ENCODE measurements at regions not wholly inside any gene's neighbourhood (a gene's known extent, or its start where the extent isn't known, plus 50 kb on each side); places are given as distances from the start of the nearest gene placed in this dataset.

GRCh38 chr11:123292647-123293046 is 97.6 kb upstream of the CLMP start:
- no peak for DNase-seq (ENCODE audit: insufficient read length, low spot score)
- TF ChIP-seq CTCF (IDR thresholded peaks at IDR 0.05; ENCODE audit: insufficient read depth, missing control alignments): no peak
- FAIRE-seq: no peak

GRCh38 chr11:123291201-123291869 is 96.3 kb upstream of the CLMP start:
- no peak for FAIRE-seq

DNA sequence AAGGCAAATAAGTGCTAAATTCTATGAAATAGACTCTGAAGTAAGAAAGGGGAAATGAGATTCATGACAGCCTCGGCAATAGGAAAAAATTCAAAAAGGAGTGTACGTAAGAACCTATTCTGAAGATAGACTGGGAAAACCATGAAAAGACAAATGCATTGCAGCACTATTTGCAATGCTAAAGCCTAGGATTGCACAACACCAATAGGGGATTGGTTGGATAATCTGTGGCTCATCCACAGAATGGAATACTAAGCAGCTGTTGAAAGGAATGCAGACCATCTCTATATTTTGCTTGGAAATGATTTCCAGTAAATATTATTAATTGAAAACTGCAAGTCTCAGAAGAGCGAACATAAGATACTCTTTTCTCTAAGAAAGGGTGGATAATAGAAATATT is 91.7 kb upstream of the CLMP start:
- no peak for FAIRE-seq
- DNase-seq (ENCODE audit: insufficient read length, low spot score): no peak
- TF ChIP-seq CTCF (IDR thresholded peaks at IDR 0.05; ENCODE audit: insufficient read depth, missing control alignments): no peak

More at GRCh38 chr11:123291201-123291869, 96.3 kb upstream of the CLMP start:
- TF ChIP-seq CTCF (IDR thresholded peaks at IDR 0.05; ENCODE audit: insufficient read depth, missing control alignments): no peak
- DNase-seq (ENCODE audit: insufficient read length, low spot score): no peak

DNA sequence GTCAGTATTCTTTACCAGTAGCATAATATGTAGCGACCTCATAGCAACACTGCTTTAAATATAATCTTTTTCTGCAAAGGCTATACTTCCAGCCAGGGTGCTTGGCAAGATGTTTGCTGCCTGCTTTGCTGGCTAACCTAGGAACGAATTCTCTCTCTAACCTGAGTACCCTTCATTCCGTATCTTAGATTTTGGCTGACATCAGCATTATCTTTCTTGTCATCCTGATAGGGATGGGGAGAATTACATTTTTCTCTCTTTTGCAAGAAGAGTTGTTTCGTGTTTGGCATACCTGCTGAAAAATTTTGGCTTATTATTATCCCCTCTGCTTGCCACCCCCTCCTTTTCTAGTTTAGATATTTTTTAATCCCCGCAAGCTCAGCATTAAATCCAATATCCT is 91.2 kb upstream of the CLMP start:
- DNase-seq (ENCODE audit: insufficient read length, low spot score): no peak

GRCh38 chr11:123284454-123284853 is 89.4 kb upstream of the CLMP start:
- TF ChIP-seq CTCF (IDR thresholded peaks at IDR 0.05; ENCODE audit: insufficient read depth, missing control alignments): no peak
- DNase-seq (ENCODE audit: insufficient read length, low spot score) (no peak), FAIRE-seq (no peak)

More for the DNA sequence above, 91.2 kb upstream of the CLMP start:
- TF ChIP-seq CTCF (IDR thresholded peaks at IDR 0.05; ENCODE audit: insufficient read depth, missing control alignments): no peak
- FAIRE-seq: no peak

GRCh38 chr11:123282597-123282996 is 87.5 kb upstream of the CLMP start:
- no peak for TF ChIP-seq CTCF (IDR thresholded peaks at IDR 0.05; ENCODE audit: insufficient read depth, missing control alignments)

GRCh38 chr11:123273616-123274015 is 78.6 kb upstream of the CLMP start:
- DNase-seq (ENCODE audit: insufficient read length, low spot score): no peak
- FAIRE-seq: no peak
- TF ChIP-seq CTCF (IDR thresholded peaks at IDR 0.05; ENCODE audit: insufficient read depth, missing control alignments): no peak

More at GRCh38 chr11:123282597-123282996, 87.5 kb upstream of the CLMP start:
- DNase-seq (ENCODE audit: insufficient read length, low spot score) (no peak), FAIRE-seq (no peak)
